NOMO-1 (cell line): ENCODE measurements at regions not wholly inside any gene's neighbourhood (a gene's known extent, or its start where the extent isn't known, plus 50 kb on each side); places are given as distances from the start of the nearest gene placed in this dataset.

Experiments used
- DNase-seq, 2 experiments: peaks; one replicate each; lab custom pipeline; 2025; ENCODE audit not compliant: unreplicated experiment in 2 of 2; lab: John Stamatoyannopoulos, UW

GRCh38 chr11:19597876-19598275, 114.8 kb upstream of the NAV2 start:
- no peak for DNase-seq

DNA sequence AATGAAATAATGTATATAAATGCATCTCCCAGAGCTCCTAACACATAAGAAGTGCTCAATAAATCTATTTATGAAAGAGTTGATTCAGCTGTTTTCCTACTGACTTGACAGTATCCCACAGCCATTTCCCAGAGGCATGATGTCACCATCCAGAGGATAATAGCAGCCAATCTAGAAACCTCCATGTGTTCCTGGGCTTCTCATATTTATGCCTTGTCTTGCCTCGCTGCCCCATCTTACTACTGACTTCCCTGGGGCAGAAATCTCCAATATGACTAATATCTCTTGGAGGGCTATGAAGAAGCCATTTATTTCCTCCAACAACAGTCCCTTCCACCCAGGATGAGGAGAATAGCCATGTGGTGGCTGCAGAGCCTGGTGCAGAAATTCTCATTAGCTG, 115.4 kb upstream of the NAV2 start:
- DNase-seq: no peak

DNA sequence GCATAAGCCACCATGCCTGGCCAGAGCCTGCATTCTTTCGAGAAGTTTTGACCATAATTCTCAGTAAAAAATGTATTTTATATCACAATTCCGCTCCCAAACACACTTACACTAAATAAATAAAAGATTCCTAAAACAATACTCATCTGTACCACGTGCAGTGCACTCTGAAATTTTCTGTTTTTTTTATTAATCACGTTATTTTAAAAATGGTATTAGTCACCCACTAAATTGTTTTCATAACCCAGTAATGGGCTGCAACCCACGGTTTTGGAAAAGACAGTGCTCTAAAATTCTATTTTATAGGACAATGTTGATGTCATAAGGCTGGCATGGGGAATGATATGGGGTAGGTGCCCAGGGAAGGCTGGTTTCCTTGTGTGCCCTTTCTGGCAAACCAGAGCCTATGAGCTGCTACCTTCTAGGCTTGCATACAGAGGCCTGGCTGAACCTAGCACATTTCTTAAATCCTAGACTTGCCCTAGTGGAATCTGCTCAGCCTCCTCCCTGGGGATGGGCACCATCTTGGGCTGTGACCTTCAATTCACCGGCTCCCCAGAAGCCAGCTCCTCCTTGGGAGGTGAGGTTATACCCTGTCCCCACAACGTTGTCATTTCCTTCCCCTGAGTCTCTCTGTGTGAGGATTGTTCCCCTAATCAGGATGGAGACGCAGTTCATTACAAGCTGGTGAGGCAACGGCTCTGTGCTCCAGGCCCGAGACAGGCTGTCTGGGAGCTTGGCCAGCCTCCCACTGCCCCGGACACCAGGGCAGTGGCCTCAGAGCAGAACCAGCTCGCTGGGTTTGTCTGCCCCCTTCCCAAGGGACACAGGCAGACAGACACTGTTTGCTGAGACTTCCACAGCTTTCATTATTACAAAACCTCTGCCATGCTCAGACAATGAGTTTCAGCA, 116.5 kb upstream of the NAV2 start:
- no peak for DNase-seq

DNA sequence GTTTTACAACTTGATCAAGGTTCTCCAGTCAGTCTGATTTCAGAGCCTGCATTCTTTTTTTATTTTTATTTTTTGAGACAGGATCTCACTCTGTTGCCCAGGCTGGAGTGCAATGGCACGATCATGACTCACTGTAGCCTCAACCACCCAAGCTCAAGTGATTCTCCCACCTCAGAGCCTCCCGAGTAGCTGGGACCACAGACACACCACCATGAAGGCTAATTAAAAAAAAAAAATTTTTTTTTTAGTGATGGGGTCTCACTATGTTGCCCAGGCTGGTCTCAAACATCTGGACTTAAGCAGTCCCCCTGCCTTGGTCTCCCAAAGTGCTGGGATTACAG, 117.2 kb upstream of the NAV2 start:
- DNase-seq: no peak

DNA sequence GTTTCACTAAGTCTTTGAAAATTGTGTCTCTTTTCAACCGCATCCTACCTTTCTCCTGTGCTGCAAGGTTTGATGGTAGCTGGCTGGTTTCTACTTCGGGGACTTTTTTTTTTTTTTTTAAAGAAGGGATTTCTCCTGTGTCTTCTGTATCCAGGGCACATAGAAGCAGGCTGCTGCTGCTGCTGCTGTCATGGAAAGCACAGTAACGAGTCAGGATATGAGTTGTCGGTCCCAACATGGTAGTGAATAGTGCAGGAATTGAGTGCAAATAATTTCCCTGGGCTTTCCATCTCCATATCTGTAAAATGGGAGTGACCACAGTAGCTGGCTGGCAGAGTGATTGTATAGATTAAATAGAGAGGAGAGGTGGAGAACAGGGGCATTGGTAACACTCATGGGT, 118.3 kb upstream of the NAV2 start:
- DNase-seq: no peak

DNA sequence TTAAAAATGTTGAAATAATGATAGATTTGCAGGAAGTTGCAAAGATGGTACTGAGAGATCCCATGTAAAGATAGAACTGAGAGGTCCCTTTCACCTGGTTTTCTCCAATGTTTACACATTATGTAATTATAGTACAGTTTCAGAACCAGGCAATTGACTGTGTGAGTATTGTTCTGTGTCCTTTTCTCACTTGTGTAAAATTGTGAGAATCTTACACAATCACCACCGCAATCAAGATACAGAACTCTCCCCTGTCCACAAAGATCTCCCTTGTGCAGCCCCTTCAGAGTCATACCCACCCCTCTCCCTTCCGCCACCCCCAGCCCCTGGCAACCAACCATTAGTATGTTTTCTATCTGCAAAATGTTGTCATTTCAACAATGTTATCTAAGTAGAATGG, 119.8 kb upstream of the NAV2 start:
- DNase-seq: no peak

DNA sequence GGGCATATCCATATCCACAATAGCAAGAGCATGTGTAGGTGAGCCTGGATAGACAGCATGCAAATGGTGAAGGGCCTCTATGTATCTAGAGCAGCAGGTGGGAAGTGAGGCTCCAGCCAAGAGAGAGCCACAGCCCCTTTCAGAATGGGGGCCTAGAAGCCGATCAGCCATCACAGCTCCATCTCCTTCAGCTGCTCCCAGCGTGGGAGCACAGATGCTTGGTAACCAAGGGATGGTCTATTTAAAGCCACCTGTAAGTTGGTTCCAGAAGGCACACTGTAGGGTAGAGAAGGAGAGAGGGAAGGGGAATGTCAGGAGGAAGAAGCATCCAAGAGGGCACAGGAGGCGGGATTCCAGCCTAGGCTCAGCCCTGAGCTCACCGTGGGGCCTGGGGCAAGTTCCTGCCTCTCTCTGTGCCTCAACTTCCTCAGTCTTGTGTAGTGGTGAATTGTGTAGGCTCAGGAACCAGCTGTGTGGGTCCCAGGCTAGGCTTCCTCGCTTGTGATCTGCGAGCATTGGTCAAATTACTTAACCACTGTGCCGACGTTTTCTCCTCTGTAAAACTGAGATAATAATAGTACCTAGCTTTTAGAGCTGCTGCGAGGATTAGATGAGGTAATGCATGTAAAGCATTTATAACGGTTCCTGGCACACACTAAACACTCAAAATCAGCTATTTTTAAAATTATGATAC, 122.9 kb upstream of the NAV2 start:
- no peak for DNase-seq

GRCh38 chr11:19587979-19588378, 124.7 kb upstream of the NAV2 start:
- no peak for DNase-seq

DNA sequence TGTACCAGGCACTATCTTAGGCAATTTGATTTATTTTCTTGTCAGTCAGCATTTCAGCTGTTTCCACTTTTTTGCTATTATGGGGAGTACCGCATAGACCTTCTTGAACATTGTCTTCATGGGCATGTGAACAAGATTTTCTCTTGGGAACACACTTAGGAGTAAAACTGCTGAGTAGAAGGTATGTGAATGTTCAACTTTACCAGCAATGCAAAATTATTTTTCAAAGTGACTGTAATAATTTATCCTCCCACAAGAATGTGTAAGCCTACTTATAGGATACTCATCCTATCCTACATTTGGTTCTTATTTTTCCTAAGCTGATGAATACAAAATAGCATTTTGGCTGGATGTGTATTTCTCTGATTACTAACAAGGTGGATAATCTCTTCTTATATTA, 132.0 kb upstream of the NAV2 start:
- DNase-seq: no peak

DNA sequence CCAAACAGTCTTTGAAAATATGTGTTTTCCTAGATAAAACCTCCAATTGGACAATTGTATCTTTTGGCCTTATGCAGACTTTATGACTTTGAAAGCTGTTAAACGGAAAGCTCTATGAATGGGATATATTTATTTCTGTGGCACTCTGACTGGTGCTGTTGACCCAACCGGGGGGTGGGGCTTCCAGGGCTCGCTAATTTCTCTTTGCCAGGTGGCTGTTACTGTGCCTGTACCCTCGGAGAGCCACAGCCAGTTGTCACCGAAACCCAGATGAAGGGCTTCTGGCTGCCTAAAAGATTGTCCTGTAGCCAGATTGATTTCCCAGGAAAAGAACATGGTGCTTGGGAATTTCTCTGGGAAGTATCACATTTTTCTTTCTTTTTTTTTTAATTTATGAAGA, 132.7 kb upstream of the NAV2 start:
- DNase-seq: no peak

DNA sequence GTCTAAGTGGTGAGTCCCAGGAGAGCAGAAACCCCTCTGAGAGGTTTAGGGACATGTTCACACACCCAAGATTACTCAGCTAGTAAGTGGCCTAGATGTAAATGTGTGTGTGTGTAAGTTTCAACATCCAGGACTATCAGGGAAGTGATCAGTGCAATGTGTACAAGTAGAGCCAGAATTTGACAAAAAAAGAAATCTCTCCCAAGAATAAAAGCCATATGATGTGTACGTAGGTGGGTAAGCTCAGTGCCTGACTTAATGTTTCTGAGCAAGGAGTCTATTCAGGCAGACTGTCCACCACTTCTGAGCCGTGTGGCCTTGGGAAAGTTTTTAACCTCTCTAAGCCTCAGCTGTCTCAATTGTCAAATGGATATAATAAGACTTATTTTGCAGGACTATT, 133.8 kb upstream of the NAV2 start:
- DNase-seq: no peak

- DNase-seq: no peak
Observed at GRCh38 chr11:19577976-19578619, 134.5 kb upstream of the NAV2 start.

DNA sequence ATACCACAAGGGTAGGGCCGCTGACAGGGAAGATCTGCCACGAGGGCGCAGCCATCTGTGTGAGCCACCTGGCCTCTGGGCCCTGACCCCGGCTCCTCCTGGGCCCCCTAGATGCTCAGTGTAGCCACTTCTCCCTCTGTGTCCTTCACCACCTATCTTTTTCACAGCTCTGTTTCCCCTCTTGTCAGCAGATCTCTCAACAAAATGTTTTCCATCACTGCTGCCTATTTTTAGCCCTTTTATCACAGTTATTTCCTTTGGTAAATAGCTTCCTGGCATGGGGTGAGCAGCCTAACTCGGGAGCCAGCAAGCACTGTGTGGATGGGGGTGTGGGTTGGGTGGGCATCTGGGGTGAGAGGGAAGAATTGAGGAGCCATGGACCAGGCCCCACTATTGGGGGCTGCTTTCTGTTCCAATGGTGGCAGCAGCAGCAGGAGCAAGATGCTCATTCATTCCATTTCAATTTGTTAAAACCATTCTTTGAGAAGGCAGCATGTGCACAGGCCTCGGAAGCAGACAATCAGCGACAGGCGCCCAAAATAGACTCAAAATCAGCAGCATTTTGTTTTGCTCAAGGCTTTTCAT, 135.2 kb upstream of the NAV2 start:
- DNase-seq: no peak

- no peak for DNase-seq
Observed at GRCh38 chr11:19576903-19577302, 135.7 kb upstream of the NAV2 start.

GRCh38 chr11:19576054-19576453, 136.6 kb upstream of the NAV2 start:
- DNase-seq: no peak

- DNase-seq: no peak
Observed at GRCh38 chr11:19574916-19575315, 137.7 kb upstream of the NAV2 start.

GRCh38 chr11:19573666-19574065, 139.0 kb upstream of the NAV2 start:
- DNase-seq: no peak

DNA sequence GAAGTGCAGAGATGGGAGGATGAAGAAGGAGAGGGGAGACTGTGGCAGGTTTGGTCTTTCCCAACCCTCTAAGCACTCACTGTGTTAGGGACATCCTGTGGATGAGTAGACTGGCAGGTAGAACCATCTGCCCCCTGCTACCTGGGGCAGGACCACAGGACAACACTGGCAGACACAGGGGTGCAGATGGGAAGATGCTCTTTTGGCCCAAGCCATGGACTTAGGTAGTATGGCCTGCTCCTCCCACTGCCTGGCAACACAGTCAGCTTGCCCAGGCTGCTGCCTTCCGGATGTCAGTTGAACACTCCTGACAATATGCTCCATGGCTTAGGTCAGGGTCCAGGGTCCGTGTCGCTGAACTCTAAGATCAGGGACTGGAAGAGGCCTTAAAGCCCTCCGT, 140.7 kb upstream of the NAV2 start:
- no peak for DNase-seq

- DNase-seq: no peak
Observed at GRCh38 chr11:19570889-19571288, 141.7 kb upstream of the NAV2 start.

GRCh38 chr11:19567996-19568395, 144.6 kb upstream of the NAV2 start:
- no peak for DNase-seq

GRCh38 chr11:19566583-19567379, 145.9 kb upstream of the NAV2 start:
- DNase-seq: no peak
